Kidney (tissue), 13 donors: ENCODE measurements at regions not wholly inside any gene's neighbourhood (a gene's known extent, or its start where the extent isn't known, plus 50 kb on each side); places are given as distances from the start of the nearest gene placed in this dataset.

Source experiments
- DNase-seq, 5 donors: peaks; one replicate each; pipeline ENCODE4 v3.0.0-alpha.2; 2013 to 2020
- FAIRE-seq: peaks from 2 replicates; lab custom pipeline; 2012; peaks lifted over from hg19 to GRCh38; lab: Jason Lieb, UNC
- H3K27ac ChIP-seq, 2 donors: one replicate each; pipeline ENCODE4 v1.7.0; 2013; ENCODE audit warnings: low read depth in 2 of 2, low read length in 2 of 2, inconsistent platforms in 1 of 2
- H3K27me3 ChIP-seq: one replicate; pipeline ENCODE4 v1.7.1; 2013; ENCODE audit warnings: low read length, inconsistent platforms; ENCODE audit not compliant: control insufficient read depth, insufficient read depth
- H3K36me3 ChIP-seq, 3 donors: one replicate each; pipeline versions ENCODE4 v1.7.0 to v1.7.1; 2013; ENCODE audit warnings: low read length in 3 of 3, control low read depth in 1 of 3, inconsistent platforms in 1 of 3; ENCODE audit not compliant: insufficient read depth in 3 of 3, control insufficient read depth in 2 of 3
- H3K4me1 ChIP-seq, 3 donors: one replicate each; pipeline versions ENCODE4 v1.7.0 to v1.7.1; 2013; ENCODE audit warnings: low read length in 3 of 3, inconsistent platforms in 1 of 3, low read depth in 1 of 3; ENCODE audit not compliant: control insufficient read depth in 2 of 3, insufficient read depth in 2 of 3
- H3K4me3 ChIP-seq, 3 donors: one replicate each; pipeline versions ENCODE4 v1.7.0 to v1.8.1; 2013; ENCODE audit warnings: low read length in 3 of 3, control low read depth in 1 of 3, inconsistent platforms in 1 of 3
- H3K9ac ChIP-seq, 3 donors: one replicate each; pipeline versions ENCODE4 v1.7.0 to v1.7.1; 2013; ENCODE audit warnings: low read length in 3 of 3, control low read depth in 1 of 3, inconsistent platforms in 1 of 3
- H3K9me3 ChIP-seq, 3 donors: one replicate each; pipeline versions ENCODE4 v1.7.0 to v1.7.1; 2013; ENCODE audit warnings: low read length in 3 of 3, control low read depth in 1 of 3, inconsistent platforms in 1 of 3; ENCODE audit not compliant: control insufficient read depth in 2 of 3, insufficient read depth in 1 of 3
- intact Hi-C: fragments of 100-400 bp; cut with DNase I; formaldehyde crosslinking; loops from one replicate; pipeline ENCODE4 v1.11.1; 2022
- TF ChIP-seq, protein P1 (sequence below): IDR thresholded peaks from 3 replicates; pipeline ENCODE4 v1.5.1; 2012; ENCODE audit warnings: mild to moderate bottlenecking, moderate library complexity, borderline replicate concordance; ENCODE audit not compliant: insufficient read depth; ENCODE audit errors: extremely low read depth
- donor health status: control.
- donor health status: control.
- donor health status: control.
- donor health status: control.
- donor health status: control.
- donor health status: DM: yes; HTN: yes; CAD: no.
- donor health status: Normal renal cell carcinoma (clear cell type).

DNA sequence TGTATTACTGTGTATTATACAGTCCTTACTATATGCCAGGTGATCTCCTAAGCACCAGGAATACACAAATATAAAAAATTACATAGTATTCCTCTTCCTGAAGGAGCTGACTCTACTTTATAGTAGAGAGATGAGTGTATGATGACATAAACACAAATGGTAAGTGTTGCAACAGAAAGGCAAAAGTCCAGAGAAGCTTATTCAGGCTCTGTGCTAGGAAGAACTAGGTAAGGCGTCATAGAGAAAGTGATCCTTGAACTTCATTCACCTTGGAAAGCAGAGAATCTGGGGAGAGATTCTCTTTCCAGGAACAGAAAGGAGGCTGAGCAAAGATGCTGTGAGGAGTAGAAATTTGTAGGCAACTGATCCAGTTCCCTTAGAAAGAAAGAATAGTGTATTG, 115.0 kb upstream of the KCNIP4 start:
- Histone ChIP-seq H3K27me3 (no peaks in the 10 kb centered on the region), H3K36me3 (no peaks in the 10 kb centered on the region), H3K9me3 (no peaks in the 10 kb centered on the region), H3K27ac (no peak overlapping the region), H3K4me1 (no peaks in the 10 kb centered on the region), H3K9ac (no peak overlapping the region), H3K4me3 (no peak overlapping the region)
- TF ChIP-seq, protein P1, sequence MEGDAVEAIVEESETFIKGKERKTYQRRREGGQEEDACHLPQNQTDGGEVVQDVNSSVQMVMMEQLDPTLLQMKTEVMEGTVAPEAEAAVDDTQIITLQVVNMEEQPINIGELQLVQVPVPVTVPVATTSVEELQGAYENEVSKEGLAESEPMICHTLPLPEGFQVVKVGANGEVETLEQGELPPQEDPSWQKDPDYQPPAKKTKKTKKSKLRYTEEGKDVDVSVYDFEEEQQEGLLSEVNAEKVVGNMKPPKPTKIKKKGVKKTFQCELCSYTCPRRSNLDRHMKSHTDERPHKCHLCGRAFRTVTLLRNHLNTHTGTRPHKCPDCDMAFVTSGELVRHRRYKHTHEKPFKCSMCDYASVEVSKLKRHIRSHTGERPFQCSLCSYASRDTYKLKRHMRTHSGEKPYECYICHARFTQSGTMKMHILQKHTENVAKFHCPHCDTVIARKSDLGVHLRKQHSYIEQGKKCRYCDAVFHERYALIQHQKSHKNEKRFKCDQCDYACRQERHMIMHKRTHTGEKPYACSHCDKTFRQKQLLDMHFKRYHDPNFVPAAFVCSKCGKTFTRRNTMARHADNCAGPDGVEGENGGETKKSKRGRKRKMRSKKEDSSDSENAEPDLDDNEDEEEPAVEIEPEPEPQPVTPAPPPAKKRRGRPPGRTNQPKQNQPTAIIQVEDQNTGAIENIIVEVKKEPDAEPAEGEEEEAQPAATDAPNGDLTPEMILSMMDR: no peak
- intact Hi-C loops: no loop called here
- FAIRE-seq: no peak
- DNase-seq: no peak

DNA sequence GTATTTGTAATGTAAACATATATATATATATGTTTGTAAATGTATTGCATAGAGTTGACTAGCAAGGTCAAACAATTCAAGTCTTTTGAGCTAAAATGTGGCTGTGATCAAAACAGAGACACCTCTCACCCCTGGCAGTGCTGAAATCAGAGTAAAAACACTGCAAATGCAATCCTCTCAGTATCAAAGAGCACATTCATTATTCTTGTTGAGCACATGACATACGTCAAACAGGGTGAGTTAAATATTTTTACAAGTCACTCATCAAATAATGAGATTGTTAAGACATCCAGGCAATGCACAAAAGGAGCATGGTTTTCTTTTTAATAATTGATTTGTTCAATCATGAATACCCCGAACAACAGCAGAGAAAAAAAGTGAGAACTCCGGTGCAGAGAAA, 114.1 kb upstream of the KCNIP4 start:
- TF ChIP-seq, protein P1: no peak
- no peaks in the 10 kb centered on the region for H3K9me3 ChIP-seq
- H3K27ac ChIP-seq: no peak overlapping the region
- intact Hi-C loops: no loop called here
- no peak overlapping the region for H3K9ac ChIP-seq
- H3K4me1 ChIP-seq: no peaks in the 10 kb centered on the region
- H3K4me3 ChIP-seq: no peak overlapping the region
- no peaks in the 10 kb centered on the region for H3K27me3 ChIP-seq
- H3K36me3 ChIP-seq: no peaks in the 10 kb centered on the region
- DNase-seq (no peak), FAIRE-seq (no peak)

DNA sequence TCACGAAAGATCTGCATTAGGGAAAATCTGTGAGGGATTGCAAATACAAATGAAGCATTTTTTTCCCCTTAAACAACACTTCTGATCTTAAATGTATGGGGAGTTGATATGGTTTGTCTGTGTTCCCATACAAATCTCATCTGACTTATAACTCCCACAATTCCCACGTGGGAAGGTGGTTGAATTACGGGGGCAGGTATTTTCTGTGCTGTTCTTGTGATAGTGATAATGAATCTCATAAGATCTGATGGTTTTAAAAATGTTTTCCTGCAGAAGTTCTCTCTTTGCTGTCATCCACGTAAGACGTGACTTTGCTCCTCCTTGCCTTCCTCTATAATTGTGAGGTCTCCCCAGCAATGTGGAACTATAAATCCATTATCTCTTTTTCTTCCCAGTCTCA, 107.4 kb upstream of the KCNIP4 start:
- Histone ChIP-seq H3K9me3 (no peaks in the 10 kb centered on the region), H3K27me3 (no peaks in the 10 kb centered on the region), H3K4me3 (no peak overlapping the region), H3K36me3 (no peaks in the 10 kb centered on the region), H3K9ac (no peak overlapping the region), H3K27ac (no peak overlapping the region), H3K4me1 (no peaks in the 10 kb centered on the region)
- intact Hi-C loops: no loop called here
- FAIRE-seq (no peak), DNase-seq (no peak)
- TF ChIP-seq, protein P1: no peak

DNA sequence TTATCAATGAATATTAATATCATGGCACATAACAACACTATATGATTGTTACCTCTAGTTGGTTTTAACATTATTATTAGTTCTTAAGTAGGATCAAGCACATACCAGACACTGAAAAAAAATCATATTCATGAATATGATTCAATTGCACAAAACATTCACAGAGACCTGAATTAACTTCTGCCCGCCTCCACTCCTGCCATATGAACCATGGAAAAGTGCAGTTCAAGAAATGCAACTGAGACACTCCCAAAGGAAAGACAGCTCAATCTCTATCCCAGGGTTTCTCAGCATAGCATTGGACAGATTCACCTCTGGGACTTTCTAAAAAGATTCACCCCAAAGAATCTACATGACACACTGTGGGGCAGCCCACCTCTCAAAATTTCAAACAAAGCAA, 103.5 kb upstream of the KCNIP4 start:
- Histone ChIP-seq H3K36me3 (no peaks in the 10 kb centered on the region), H3K27ac (no peak overlapping the region), H3K9ac (no peak overlapping the region), H3K9me3 (no peaks in the 10 kb centered on the region), H3K4me1 (no peaks in the 10 kb centered on the region), H3K27me3 (no peaks in the 10 kb centered on the region), H3K4me3 (no peak overlapping the region)
- FAIRE-seq (no peak), DNase-seq (no peak)
- intact Hi-C loops: no loop called here
- TF ChIP-seq, protein P1: no peak
